Right lobe of liver (tissue), 4 donors: ENCODE measurements at regions not wholly inside any gene's neighbourhood (a gene's known extent, or its start where the extent isn't known, plus 50 kb on each side); places are given as distances from the start of the nearest gene placed in this dataset.

Experiments used
- CTCF ChIP-seq, 4 donors: fragments of 200-600 bp in 3 of 4; fragments of 450-650 bp in 1 of 4; IDR thresholded peaks; one replicate each; pipeline versions ENCODE4 v1.5.1 to v1.8.0; 2016 to 2022; ENCODE audit warnings: antibody characterized with exemption in 4 of 4, mild to moderate bottlenecking in 2 of 4
- POLR2A ChIP-seq: fragments of 450-650 bp; IDR thresholded peaks from one replicate; pipeline ENCODE4 v1.6.1; 2017; ENCODE audit warnings: antibody characterized with exemption, mild to moderate bottlenecking
- donor health status: DM: no; HTN: no; CAD: no.
- donor health status: DM: no; HTN: no; CAD: no.
- donor health status: DM: no; HTN: yes; CAD: no.

DNA sequence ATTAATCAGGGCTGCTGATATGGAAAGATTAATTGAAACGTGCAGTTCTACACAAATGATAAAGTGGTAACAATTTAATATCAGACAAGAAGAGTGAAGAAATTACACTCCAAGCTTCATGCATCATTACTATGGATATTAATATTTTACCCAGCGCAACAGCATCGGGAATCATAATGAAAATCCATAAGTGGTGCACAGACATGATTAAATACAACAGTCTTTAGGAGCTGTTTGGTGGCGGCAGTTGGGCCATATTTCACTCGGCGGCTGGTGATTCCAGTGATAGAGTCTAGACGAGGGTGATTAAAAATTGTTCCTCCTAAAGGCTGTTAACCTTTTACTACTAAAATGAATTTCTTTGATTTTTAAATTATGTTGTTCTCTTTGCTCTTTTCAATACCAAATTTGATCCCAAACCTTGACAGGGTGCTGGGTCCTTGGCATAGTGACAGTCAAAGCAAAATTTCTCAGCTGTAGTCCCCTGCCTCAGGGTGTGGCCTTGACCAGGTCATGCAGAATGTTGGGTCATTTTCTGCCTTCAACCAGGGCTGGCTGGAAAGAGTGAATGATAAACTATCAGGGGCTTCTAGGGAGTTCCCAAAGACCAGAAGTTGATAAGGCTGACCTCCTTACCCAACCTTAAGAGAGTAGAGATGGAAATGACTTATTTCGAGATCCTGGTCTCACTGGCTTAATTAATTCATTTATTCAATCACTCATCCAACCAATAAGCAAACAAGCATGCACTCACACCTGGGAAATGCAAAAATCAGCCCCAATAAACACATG is 392.0 kb downstream of the IL20RB start:
- TF ChIP-seq CTCF (IDR thresholded peaks at IDR 0.05) (no peak), POLR2A (no peak)
